Stimulated activated CD4-positive, alpha-beta T cell treated with anti-CD3 and anti-CD28 coated beads, Interleukin-2, amount 100 ng/mL, for 48 hours (primary cell): ENCODE measurements at regions not wholly inside any gene's neighbourhood (a gene's known extent, or its start where the extent isn't known, plus 50 kb on each side); places are given as distances from the start of the nearest gene placed in this dataset.

Experiments used
- DNase-seq, 2 donors: peaks; one replicate each; pipeline ENCODE4 v3.0.0-alpha.2; 2020

- no peak for DNase-seq
Observed at GRCh38 chr9:86721843-86722705, 225.2 kb downstream of the GAS1 start.

DNA sequence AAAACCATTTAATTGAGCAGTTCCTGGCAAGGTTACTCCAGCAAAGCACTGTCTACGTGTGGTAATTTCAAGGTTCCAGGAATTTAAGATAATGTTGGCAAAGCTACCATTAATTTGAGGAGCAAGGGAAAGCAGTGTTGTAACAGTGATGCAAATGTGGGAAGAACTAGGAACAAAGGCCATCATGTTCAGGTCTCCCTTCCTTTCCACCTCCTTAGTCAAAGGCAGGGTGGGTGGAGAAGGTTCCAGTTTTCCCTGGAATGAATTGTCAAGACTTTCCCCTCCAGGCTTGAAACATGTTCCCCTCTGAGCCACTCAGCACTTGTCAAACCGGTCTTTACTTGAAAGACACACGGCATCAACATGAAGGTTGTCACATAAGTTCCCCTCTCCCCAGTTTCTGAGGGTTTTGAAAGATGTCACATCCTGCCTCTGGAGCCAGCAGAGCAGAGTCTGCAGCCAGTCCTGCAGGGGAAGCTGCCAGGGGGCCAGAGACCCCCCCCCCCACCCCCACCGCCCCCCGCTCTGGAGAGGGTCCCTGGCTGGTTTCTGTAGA, 226.0 kb downstream of the GAS1 start:
- DNase-seq = no peak

GRCh38 chr9:86720639-86721225, 226.6 kb downstream of the GAS1 start:
- no peak for DNase-seq

GRCh38 chr9:86718388-86719049, 228.8 kb downstream of the GAS1 start:
- DNase-seq = no peak

GRCh38 chr9:86716326-86716922, 230.9 kb downstream of the GAS1 start:
- no peak for DNase-seq

GRCh38 chr9:86714999-86715398, 232.3 kb downstream of the GAS1 start:
- no peak for DNase-seq

- DNase-seq = no peak
Observed at GRCh38 chr9:86713970-86714369, 233.3 kb downstream of the GAS1 start.

- no peak for DNase-seq
Observed at GRCh38 chr9:86713470-86713869, 233.8 kb downstream of the GAS1 start.

DNA sequence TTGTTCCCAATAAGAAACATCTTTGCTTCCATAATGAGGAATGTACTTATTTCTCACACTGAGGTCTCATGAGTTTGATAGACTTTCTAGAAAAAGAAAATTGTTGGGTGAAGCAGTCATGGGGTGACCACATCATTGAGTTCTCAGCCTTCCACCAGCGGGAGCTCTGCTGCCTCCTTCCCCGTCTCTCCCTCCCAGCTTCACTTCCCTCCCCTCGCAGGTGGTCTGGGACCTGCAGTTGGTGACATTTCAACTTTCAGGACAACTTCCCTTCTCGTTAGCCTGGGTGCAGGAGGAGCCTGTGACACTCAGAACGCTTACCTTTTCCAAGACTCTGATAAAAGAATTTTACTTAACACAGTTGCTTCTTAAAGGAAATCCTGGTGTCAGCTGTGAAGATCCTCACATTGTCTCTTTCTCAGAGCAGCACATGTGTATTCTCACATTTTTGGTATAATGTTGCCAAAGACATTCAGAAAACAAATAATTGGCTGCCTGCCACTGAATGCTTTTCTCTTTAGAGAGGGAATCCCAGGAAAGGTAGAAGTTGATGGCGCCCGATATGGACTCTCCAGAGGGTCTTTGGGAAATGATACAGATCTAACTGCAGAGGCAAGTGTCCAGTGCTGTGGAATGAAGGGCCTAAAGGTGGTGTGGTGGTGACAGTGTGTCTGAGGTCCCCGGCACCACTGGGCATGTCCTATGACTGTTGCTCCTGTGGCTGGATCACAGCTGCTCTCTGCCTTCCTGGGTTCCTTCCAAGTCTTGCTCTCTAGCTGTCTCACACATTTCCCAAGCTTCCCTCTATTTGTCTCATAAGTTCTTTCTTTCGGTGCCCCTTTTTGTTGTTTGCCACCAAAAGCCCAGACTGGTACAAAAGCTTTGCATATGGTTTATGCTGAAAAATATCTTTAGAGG, 238.1 kb downstream of the GAS1 start:
- DNase-seq = no peak

DNA sequence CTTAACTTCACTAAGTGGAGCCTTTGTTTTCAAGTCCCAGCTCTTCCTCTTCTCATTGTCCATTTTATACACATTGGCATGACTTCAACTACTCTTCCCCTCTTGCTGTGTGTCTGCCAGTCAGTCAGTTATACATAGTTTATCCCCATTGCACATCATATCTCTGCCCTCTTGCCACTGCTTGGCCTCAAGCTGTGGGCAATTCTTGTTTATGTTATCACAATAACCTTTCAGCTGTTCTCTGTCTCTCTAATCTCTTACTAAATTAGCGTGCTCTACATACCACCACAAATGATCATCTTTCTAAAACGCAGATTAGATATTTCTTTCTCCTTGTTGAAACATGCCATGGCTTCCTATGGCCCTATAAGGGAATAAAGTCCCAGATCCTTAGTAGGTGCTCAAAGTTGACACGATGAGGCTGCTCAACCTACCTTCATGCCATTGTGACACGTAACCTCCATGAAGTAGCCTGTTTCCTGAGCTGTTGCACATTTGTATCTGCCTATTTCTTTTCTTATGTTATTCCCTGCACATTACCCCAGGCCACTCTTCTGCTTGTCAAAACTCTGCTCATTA, 239.3 kb downstream of the GAS1 start:
- no peak for DNase-seq

GRCh38 chr9:86706391-86706790, 240.9 kb downstream of the GAS1 start:
- no peak for DNase-seq

GRCh38 chr9:86705490-86705889, 241.8 kb downstream of the GAS1 start:
- DNase-seq = no peak

- no peak for DNase-seq
Observed at GRCh38 chr9:86703346-86703745, 244.0 kb downstream of the GAS1 start.

DNA sequence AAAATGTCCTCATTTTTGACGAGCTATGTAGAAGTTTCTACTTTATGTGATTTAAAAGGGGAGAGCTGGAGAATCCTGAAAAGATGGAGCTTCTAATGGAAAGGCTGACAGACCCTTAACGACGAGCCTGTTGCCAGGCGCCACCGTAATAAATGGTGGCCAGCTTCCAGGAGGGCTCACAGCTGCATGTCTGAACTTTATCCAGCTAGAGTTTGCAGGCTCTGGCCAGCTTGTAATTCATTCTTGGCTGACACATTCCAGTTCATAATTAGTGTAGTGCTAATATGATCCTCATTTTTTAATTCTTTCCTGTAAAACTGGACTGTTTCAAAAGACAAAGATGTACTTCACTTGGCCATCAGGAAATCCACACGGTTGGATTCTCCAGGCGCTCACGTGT, 246.7 kb downstream of the GAS1 start:
- no peak for DNase-seq

- DNase-seq = no peak
Observed at GRCh38 chr9:86697999-86698398, 249.3 kb downstream of the GAS1 start.

DNA sequence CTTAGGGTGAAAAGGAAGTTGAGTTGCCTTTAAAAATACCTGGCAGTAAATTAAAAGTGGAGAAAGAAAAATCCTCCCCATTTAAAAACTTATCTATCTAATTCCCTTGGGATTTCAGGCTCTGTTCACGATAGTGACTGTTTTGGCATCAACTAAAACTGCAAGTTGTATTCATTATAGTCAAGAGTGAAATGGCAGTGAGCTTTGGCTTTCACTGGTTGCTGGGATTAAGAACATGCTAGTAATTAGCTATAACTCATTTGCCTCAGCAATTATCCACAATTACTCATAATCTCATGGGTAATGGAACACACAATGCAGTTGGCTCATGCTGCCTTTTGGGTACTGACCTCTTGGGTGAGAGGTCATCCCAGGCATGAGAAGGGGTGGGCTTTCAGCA, 250.1 kb downstream of the GAS1 start:
- no peak for DNase-seq

DNA sequence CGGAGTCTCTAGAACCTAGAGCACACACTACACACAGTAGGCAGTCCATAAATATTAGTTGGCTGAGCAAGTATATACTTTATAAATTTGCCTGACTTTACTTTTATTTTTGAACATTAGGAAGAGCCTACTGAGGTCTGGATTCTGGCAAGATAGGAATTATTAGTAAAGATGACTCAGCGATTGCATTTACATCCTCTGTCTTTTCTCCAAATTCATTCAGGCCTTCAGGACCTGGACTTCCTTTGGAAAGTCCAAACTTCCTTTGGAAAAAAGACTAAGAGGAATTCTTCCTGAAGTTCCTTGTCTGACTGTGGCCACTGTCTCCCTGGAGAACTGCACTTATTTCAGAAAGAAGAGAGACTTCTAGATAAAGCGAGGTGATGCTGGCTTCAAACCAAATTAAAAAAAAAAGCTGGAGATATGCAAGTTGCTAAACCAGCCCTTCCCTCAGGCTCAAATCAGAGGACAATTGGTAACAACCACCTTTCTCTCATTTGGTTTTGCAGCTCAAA, 251.3 kb downstream of the GAS1 start:
- DNase-seq = no peak

DNA sequence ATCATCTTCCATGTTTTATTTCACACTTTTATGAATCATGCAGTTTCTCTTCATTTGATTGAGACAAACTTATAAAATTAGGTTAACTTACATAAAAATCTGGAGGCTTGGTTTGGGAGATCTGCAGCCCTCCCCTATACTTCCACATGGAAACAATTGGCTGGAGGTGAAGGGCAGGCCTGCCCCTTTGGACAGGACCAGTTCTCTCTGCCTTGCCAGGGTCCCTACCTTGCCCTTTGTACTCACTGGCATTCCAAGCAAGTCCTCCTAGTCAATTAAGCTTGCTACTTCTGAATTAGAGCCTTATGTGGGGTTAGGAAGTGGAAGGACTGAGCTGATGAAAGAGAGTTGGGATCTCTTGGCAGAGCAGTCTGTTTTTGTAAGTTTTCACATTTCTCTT, 257.3 kb downstream of the GAS1 start:
- no peak for DNase-seq

DNA sequence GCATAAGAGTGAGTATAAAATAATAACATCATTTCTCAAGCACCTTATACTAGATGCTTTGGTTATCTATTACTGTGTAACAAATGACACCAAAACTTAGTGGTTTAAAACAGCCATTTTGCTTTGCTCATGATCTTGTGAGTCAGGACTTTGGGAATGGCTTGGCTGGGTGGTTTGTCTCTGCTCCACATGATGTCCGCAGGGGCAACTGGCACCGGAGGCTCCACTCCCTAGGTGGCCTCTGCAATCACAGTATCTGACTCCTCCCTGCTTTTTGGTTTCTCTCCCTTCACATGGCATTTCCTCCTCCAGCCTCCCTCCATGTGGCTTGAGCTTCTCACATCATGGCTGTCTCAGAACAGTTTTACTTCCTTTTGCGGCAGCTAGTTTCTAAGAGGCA, 259.5 kb downstream of the GAS1 start:
- no peak for DNase-seq

- no peak for DNase-seq
Observed at GRCh38 chr9:86685556-86685955, 261.8 kb downstream of the GAS1 start.

GRCh38 chr9:86684148-86684547, 263.2 kb downstream of the GAS1 start:
- no peak for DNase-seq

GRCh38 chr9:86682240-86682639, 265.1 kb downstream of the GAS1 start:
- DNase-seq = no peak
